ENCODE measurements at regions not wholly inside any gene's neighbourhood (a gene's known extent, or its start where the extent isn't known, plus 50 kb on each side); places are given as distances from the start of the nearest gene placed in this dataset.

GRCh38 chr6:106827081-106827480 is 147.4 kb downstream of the CD24 start:
- no peak for TF ChIP-seq CTCF (IDR thresholded peaks at IDR 0.05; ENCODE audit: insufficient read depth, low read length, poor library complexity, severe bottlenecking)
- no peak for TF ChIP-seq EZH2phosphoT487 (conservative IDR thresholded peaks at IDR 0.05; ENCODE audit: low read length)

All from SU-DHL-6 (cell line).